GM23338 (cell line): ENCODE measurements at regions not wholly inside any gene's neighbourhood (a gene's known extent, or its start where the extent isn't known, plus 50 kb on each side); places are given as distances from the start of the nearest gene placed in this dataset.

Experiments used
- ATAC-seq: fragments of 200-7000 bp; cut with Tn5 transposase; 3 replicates; pipeline ENCODE4 v1.9.1; 2020
- DNase-seq: peaks from one replicate; pipeline ENCODE4 v3.0.0-alpha.2; 2015; ENCODE audit warnings: low spot score
- H2AFZ ChIP-seq: fragments of 200-600 bp; sonication (generic); 2 replicates; pipeline ENCODE4 v1.8.0; 2016; ENCODE audit warnings: antibody characterized with exemption, mild to moderate bottlenecking, moderate library complexity
- H3F3A ChIP-seq: fragments of 200-600 bp; sonication (generic); replicated peaks from 2 replicates; pipeline ENCODE4 v1.8.0; 2017; ENCODE audit warnings: antibody characterized with exemption, mixed run types, low read depth
- H3K27ac ChIP-seq: fragments of 200-600 bp; sonication (generic); 2 replicates; pipeline ENCODE4 v1.6.1; 2016; ENCODE audit warnings: low read depth
- H3K27me3 ChIP-seq: fragments of 200-600 bp; sonication (generic); 2 replicates; pipeline ENCODE4 v1.8.0; 2016; ENCODE audit warnings: mild to moderate bottlenecking, mixed run types, moderate library complexity; ENCODE audit not compliant: insufficient read depth
- H3K36me3 ChIP-seq: fragments of 200-600 bp; sonication (generic); 2 replicates; pipeline ENCODE4 v1.8.0; 2016; ENCODE audit warnings: mild to moderate bottlenecking; ENCODE audit not compliant: insufficient read depth
- H3K4me1 ChIP-seq: fragments of 200-600 bp; sonication (generic); 2 replicates; pipeline ENCODE4 v1.8.0; 2016; ENCODE audit warnings: mild to moderate bottlenecking, moderate library complexity; ENCODE audit not compliant: insufficient read depth
- H3K4me2 ChIP-seq: fragments of 200-600 bp; sonication (generic); 2 replicates; pipeline ENCODE4 v1.7.1; 2017; ENCODE audit warnings: mixed run types
- H3K4me3 ChIP-seq: fragments of 200-600 bp; sonication (generic); 2 replicates; pipeline ENCODE4 v1.6.1; 2016; ENCODE audit warnings: mixed run types
- H3K79me2 ChIP-seq: fragments of 200-600 bp; sonication (generic); replicated peaks from 2 replicates; pipeline ENCODE4 v1.8.0; 2017; ENCODE audit warnings: mild to moderate bottlenecking; ENCODE audit not compliant: insufficient read depth
- H3K9me2 ChIP-seq: fragments of 200-600 bp; sonication (generic); 2 replicates; pipeline ENCODE4 v1.8.0; 2017; ENCODE audit not compliant: insufficient read depth
- H4K20me1 ChIP-seq: fragments of 200-600 bp; sonication (generic); replicated peaks from 2 replicates; pipeline ENCODE4 v1.8.0; 2017; ENCODE audit warnings: mild to moderate bottlenecking; ENCODE audit not compliant: insufficient read depth
- H3K27ac Mint-ChIP-seq: 2 replicates; pipeline ENCODE4 v1.8.0; 2020; ENCODE audit warnings: inconsistent platforms, mild to moderate bottlenecking, moderate library complexity, mixed read lengths
- H3K27me3 Mint-ChIP-seq: 3 replicates; pipeline ENCODE4 v1.8.0; 2022; ENCODE audit warnings: low read depth, mild to moderate bottlenecking, moderate library complexity, mixed read lengths, inconsistent platforms; ENCODE audit not compliant: insufficient read depth, poor library complexity
- H3K36me3 Mint-ChIP-seq: 3 replicates; pipeline ENCODE4 v1.8.0; 2021; ENCODE audit warnings: low read depth, mild to moderate bottlenecking, inconsistent platforms, moderate library complexity, mixed read lengths
- H3K4me1 Mint-ChIP-seq: 3 replicates; pipeline ENCODE4 v1.8.0; 2020; ENCODE audit warnings: mild to moderate bottlenecking, inconsistent platforms, mixed read lengths
- H3K4me3 Mint-ChIP-seq: 3 replicates; pipeline ENCODE4 v1.8.0; 2021; ENCODE audit warnings: moderate library complexity, mild to moderate bottlenecking, inconsistent platforms, mixed read lengths
- H3K9me3 Mint-ChIP-seq: 3 replicates; pipeline ENCODE4 v1.8.0; 2020; ENCODE audit warnings: moderate library complexity, mild to moderate bottlenecking, inconsistent platforms, mixed read lengths
- CREB1 ChIP-seq: fragments of 250-450 bp; sonication (Bioruptor Pico); IDR thresholded peaks from 2 replicates; pipeline ENCODE4 v1.5.0; 2020; ENCODE audit warnings: low read depth, mild to moderate bottlenecking, moderate library complexity
- EZH2 ChIP-seq: fragments of 200-600 bp; sonication (generic); IDR thresholded peaks from one replicate; pipeline ENCODE4 v1.8.0; 2017; ENCODE audit warnings: antibody characterized with exemption, mild to moderate bottlenecking, low read depth; ENCODE audit not compliant: unreplicated experiment
- EZH2phosphoT487 ChIP-seq: fragments of 200-600 bp; sonication (generic); IDR thresholded peaks from one replicate; pipeline ENCODE4 v1.8.1; 2018; ENCODE audit warnings: antibody characterized with exemption; ENCODE audit not compliant: unreplicated experiment
- NANOG ChIP-seq: IDR thresholded peaks from 2 replicates; pipeline ENCODE4 v1.6.1; 2016; ENCODE audit warnings: antibody characterized with exemption, borderline replicate concordance
- POLR2AphosphoS5 ChIP-seq: IDR thresholded peaks from 2 replicates; pipeline ENCODE4 v1.6.1; 2016; ENCODE audit warnings: antibody characterized with exemption, low read depth
- STAT1 ChIP-seq: IDR thresholded peaks from one replicate; pipeline ENCODE4 v1.6.1; 2016; ENCODE audit warnings: antibody characterized with exemption; ENCODE audit not compliant: unreplicated experiment
- ZNF114 ChIP-seq: fragments of 250-450 bp; sonication (Bioruptor Pico); IDR thresholded peaks from 2 replicates; pipeline ENCODE4 v1.5.0; 2020; ENCODE audit warnings: mild to moderate bottlenecking, moderate library complexity
- ZNF331 ChIP-seq: fragments of 250-450 bp; sonication (Bioruptor Pico); IDR thresholded peaks from 2 replicates; pipeline ENCODE4 v1.5.0; 2020; ENCODE audit warnings: low read depth, mild to moderate bottlenecking, moderate library complexity
- TF ChIP-seq, protein P1 (sequence below), 2 experiments: fragments of 200-600 bp in 1 of 2; sonication (generic) in 1 of 2; conservative IDR thresholded peaks; 2 replicates each; pipeline versions ENCODE4 v1.5.1 to v1.6.1; 2016 to 2017; ENCODE audit warnings: antibody characterized with exemption in 2 of 2, low read depth in 2 of 2, mild to moderate bottlenecking in 2 of 2, moderate library complexity in 1 of 2
- TF ChIP-seq, protein P2 (sequence below): IDR thresholded peaks from one replicate; pipeline ENCODE4 v1.6.1; 2018; ENCODE audit warnings: antibody characterized with exemption; ENCODE audit not compliant: unreplicated experiment
- TF ChIP-seq, protein P3 (sequence below): IDR thresholded peaks from 2 replicates; pipeline ENCODE4 v1.6.1; 2016; ENCODE audit warnings: antibody characterized with exemption

DNA sequence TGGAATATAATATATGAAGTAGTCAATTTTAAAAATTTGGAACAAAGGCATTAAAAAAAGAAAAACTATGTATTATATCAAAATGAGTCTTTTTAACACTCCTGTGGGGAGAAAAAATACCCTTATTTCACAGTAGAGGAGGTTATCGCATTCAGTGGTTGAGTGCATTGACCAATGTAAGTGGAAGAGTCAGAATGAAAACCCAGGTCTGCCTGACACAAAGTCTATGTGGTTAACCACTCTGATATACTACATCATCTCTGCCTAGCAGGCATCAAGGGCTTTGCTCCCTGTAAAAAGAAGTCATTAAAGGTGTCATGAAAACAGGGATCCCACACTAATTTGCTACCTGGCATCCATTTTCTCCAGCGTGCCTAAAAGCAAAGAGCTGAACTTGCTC, 417.2 kb upstream of the C9orf72 start (continued):
- TF ChIP-seq EZH2phosphoT487, result no peak
- TF ChIP-seq, protein P1, sequence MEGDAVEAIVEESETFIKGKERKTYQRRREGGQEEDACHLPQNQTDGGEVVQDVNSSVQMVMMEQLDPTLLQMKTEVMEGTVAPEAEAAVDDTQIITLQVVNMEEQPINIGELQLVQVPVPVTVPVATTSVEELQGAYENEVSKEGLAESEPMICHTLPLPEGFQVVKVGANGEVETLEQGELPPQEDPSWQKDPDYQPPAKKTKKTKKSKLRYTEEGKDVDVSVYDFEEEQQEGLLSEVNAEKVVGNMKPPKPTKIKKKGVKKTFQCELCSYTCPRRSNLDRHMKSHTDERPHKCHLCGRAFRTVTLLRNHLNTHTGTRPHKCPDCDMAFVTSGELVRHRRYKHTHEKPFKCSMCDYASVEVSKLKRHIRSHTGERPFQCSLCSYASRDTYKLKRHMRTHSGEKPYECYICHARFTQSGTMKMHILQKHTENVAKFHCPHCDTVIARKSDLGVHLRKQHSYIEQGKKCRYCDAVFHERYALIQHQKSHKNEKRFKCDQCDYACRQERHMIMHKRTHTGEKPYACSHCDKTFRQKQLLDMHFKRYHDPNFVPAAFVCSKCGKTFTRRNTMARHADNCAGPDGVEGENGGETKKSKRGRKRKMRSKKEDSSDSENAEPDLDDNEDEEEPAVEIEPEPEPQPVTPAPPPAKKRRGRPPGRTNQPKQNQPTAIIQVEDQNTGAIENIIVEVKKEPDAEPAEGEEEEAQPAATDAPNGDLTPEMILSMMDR (conservative IDR thresholded peaks at IDR 0.05; ENCODE audit: low read depth in 2 of 2), result no peak
- TF ChIP-seq, protein P2, sequence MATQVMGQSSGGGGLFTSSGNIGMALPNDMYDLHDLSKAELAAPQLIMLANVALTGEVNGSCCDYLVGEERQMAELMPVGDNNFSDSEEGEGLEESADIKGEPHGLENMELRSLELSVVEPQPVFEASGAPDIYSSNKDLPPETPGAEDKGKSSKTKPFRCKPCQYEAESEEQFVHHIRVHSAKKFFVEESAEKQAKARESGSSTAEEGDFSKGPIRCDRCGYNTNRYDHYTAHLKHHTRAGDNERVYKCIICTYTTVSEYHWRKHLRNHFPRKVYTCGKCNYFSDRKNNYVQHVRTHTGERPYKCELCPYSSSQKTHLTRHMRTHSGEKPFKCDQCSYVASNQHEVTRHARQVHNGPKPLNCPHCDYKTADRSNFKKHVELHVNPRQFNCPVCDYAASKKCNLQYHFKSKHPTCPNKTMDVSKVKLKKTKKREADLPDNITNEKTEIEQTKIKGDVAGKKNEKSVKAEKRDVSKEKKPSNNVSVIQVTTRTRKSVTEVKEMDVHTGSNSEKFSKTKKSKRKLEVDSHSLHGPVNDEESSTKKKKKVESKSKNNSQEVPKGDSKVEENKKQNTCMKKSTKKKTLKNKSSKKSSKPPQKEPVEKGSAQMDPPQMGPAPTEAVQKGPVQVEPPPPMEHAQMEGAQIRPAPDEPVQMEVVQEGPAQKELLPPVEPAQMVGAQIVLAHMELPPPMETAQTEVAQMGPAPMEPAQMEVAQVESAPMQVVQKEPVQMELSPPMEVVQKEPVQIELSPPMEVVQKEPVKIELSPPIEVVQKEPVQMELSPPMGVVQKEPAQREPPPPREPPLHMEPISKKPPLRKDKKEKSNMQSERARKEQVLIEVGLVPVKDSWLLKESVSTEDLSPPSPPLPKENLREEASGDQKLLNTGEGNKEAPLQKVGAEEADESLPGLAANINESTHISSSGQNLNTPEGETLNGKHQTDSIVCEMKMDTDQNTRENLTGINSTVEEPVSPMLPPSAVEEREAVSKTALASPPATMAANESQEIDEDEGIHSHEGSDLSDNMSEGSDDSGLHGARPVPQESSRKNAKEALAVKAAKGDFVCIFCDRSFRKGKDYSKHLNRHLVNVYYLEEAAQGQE, result no peak
- no peak for TF ChIP-seq CREB1
- TF ChIP-seq, protein P3, sequence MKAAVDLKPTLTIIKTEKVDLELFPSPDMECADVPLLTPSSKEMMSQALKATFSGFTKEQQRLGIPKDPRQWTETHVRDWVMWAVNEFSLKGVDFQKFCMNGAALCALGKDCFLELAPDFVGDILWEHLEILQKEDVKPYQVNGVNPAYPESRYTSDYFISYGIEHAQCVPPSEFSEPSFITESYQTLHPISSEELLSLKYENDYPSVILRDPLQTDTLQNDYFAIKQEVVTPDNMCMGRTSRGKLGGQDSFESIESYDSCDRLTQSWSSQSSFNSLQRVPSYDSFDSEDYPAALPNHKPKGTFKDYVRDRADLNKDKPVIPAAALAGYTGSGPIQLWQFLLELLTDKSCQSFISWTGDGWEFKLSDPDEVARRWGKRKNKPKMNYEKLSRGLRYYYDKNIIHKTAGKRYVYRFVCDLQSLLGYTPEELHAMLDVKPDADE, result no peak

DNA sequence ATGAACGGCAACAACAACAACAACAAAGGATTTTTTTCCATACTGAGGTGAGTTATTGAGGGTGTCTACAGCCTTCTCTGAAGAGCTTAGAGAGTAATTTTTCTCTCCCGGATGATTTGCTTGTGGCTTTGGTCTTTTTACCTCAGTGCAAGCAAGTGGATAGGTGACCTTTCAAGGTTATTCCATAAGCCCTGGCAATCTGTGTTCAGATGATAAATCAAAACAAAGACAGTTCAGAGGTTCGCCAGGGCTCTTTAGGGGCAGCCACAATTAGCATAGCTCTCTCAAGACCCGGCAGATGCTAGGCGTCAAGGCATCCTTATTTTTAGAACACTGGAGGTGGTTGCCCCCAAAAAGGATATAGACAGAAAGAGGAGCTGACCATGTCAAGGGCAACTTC, 417.9 kb upstream of the C9orf72 start:
- Mint-ChIP-seq H3K4me1 (0 out of 3 replicates have a peak, but pooled peaks cover 3% of the 10 kb centered on the region), H3K36me3 (no peaks in the 10 kb centered on the region), H3K9me3 (peaks cover 4% of the 10 kb centered on the region), H3K27me3 (no peaks in the 10 kb centered on the region), H3K4me3 (no peak overlapping the region), H3K27ac (no peak overlapping the region)
- H3K4me3 ChIP-seq, result no peak overlapping the region
- H3F3A ChIP-seq, result no peaks in the 10 kb centered on the region
- H3K79me2 ChIP-seq, result no peaks in the 10 kb centered on the region
- no peaks in the 10 kb centered on the region for H3K36me3 ChIP-seq
- H4K20me1 ChIP-seq, result no peaks in the 10 kb centered on the region
- no peaks in the 10 kb centered on the region for H3K27me3 ChIP-seq
- DNase-seq, result no peak
- H3K4me1 ChIP-seq, result no peaks in the 10 kb centered on the region
- H3K27ac ChIP-seq, result no peak overlapping the region
- no peak overlapping the region for H3K4me2 ChIP-seq
- ATAC-seq, result no peak
- H3K9me2 ChIP-seq, result no peaks in the 10 kb centered on the region
- H2AFZ ChIP-seq, result no peak overlapping the region; the same call in 1 of the 2 replicates
- TF ChIP-seq, protein P3, result no peak
- TF ChIP-seq STAT1, result no peak
- no peak for TF ChIP-seq POLR2AphosphoS5
- TF ChIP-seq, protein P2, result no peak
- no peak for TF ChIP-seq EZH2phosphoT487
- TF ChIP-seq, protein P1 (conservative IDR thresholded peaks at IDR 0.05; ENCODE audit: low read depth in 2 of 2), result no peak
- TF ChIP-seq CREB1, result no peak
- TF ChIP-seq ZNF331, result no peak
- TF ChIP-seq NANOG, result no peak
- no peak for TF ChIP-seq EZH2
- TF ChIP-seq ZNF114 (CRISPR knock-in tag), result no peak
